ENCODE measurements at regions not wholly inside any gene's neighbourhood (a gene's known extent, or its start where the extent isn't known, plus 50 kb on each side); places are given as distances from the start of the nearest gene placed in this dataset.

DNA sequence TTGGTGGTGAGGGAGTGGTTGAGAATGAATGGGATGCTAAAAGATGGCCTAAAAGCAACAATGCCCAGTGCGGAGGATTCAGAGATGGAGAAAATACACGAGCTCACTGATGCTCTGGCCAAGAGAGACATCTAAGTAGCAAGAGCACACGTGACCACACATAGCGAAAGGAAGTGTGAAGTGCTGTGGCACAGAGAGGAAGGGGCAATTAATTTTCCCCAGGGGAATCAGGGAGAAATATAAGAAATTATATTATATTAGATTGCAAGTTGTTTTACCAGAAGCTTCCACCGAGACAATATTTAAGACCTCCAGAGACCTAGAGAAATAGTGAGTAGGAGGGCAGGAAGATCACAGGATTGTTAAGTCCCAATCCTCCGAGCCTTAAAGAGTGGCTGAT, 80.6 kb downstream of the RCN1 start:
- DNase-seq (ENCODE audit: low read depth in 1 of 2, low spot score in 1 of 2): no peak
- H3K27ac ChIP-seq (replicated peaks): no peak overlapping the region
- no peak for TF ChIP-seq SPI1 (IDR thresholded peaks at IDR 0.05; ENCODE audit: borderline replicate concordance, low read depth)
- no peak for TF ChIP-seq REST (IDR thresholded peaks at IDR 0.05; ENCODE audit: insufficient replicate concordance, low read depth)
- TF ChIP-seq POLR2AphosphoS5 (IDR thresholded peaks at IDR 0.05; ENCODE audit: low read depth): no peak
- TF ChIP-seq GABPA (IDR thresholded peaks at IDR 0.05; ENCODE audit: low read depth): no peak
- TF ChIP-seq CTCF (IDR thresholded peaks at IDR 0.05; ENCODE audit: insufficient read depth, low read length): no peak
- peaks cover 3% of the 10 kb centered on the region for H3K27me3 ChIP-seq (ENCODE audit: insufficient read depth, poor library complexity, severe bottlenecking)
- H3K4me3 ChIP-seq (replicated peaks; ENCODE audit: insufficient read depth, low read length): no peak overlapping the region

DNA sequence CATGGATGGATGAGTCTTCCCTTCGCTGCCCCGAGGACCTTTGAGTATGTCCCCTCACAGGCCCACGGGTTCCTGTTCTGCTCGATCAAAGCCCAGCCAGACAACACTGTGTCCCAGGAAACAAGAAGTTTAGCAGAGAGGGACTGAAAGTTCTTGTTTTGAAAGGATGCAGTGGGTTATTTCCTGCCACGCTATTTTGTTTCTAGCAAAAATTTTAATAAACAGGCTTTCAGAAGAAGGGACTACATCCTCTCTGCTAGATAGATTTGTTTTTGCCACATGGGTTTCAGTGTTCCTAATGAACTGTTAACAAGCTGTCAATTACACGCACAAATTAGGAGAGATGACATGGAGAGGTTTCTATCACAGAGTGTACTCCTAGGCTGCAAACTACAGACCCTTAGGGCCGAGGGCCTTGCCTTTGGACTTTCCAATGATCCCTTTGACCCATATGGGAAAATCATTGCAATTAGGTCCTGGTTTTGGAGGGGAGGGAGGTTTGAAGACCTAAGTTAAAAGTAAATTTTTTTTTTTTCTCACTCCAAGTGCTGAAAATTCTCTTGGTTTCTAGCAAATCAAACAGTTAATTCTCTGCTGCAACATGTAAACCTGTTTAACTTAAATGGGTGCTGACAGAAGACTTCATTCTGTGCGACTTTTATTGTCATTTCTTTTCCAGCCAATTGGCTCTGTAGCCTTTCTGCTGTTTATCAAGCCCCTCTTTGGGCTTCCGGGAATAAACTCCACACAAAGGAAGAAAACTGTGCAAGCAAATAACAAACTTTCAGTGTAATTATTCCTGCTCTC, 81.4 kb downstream of the RCN1 start:
- no peak for DNase-seq (ENCODE audit: low read depth in 1 of 2, low spot score in 1 of 2)
- Histone ChIP-seq H3K4me3 (replicated peaks; ENCODE audit: insufficient read depth, low read length) (no peak overlapping the region), H3K27ac (replicated peaks) (no peak overlapping the region), H3K27me3 (ENCODE audit: insufficient read depth, poor library complexity, severe bottlenecking) (peaks cover 3% of the 10 kb centered on the region)
- TF ChIP-seq CTCF (IDR thresholded peaks at IDR 0.05; ENCODE audit: insufficient read depth, low read length) (no peak), SPI1 (IDR thresholded peaks at IDR 0.05; ENCODE audit: borderline replicate concordance, low read depth) (no peak), GABPA (IDR thresholded peaks at IDR 0.05; ENCODE audit: low read depth) (no peak), POLR2AphosphoS5 (IDR thresholded peaks at IDR 0.05; ENCODE audit: low read depth) (no peak), REST (IDR thresholded peaks at IDR 0.05; ENCODE audit: insufficient replicate concordance, low read depth) (no peak)

GRCh38 chr11:32172848-32173834, 82.3 kb downstream of the RCN1 start:
- H3K27ac ChIP-seq (replicated peaks): no peak overlapping the region
- no peak overlapping the region for H3K4me3 ChIP-seq (replicated peaks; ENCODE audit: insufficient read depth, low read length)
- peak in 1 of 2 experiments; percentile 13 for DNase-seq (ENCODE audit: low read depth in 1 of 2, low spot score in 1 of 2)
- no peak for TF ChIP-seq GABPA (IDR thresholded peaks at IDR 0.05; ENCODE audit: low read depth)
- peak; percentile 37 for TF ChIP-seq CTCF (IDR thresholded peaks at IDR 0.05; ENCODE audit: insufficient read depth, low read length)
- no peak for TF ChIP-seq POLR2AphosphoS5 (IDR thresholded peaks at IDR 0.05; ENCODE audit: low read depth)
- TF ChIP-seq SPI1 (IDR thresholded peaks at IDR 0.05; ENCODE audit: borderline replicate concordance, low read depth): no peak
- peaks cover 3% of the 10 kb centered on the region for H3K27me3 ChIP-seq (ENCODE audit: insufficient read depth, poor library complexity, severe bottlenecking)
